ENCODE measurements at regions not wholly inside any gene's neighbourhood (a gene's known extent, or its start where the extent isn't known, plus 50 kb on each side); places are given as distances from the start of the nearest gene placed in this dataset.

DNA sequence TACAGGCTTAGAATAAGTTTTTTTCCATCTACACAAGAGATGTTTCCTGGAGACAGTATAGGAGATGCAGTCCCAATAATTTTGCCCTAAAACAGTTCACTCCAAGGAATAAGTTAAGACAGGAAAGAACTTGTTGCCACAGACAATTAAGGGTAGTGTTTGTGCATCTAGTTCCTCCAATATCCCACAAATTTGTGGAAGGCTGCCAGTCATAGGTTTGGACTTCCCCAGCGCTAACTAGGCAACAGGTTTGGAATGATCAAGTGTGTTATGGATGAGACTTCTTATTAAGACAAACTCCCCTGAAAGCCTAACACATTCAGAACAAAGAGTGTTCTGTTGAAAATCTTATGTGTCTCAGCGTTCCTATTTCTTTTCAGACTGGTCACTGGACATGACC is 611.0 kb downstream of the CCER1 start:
- Mint-ChIP-seq H3K27ac (no peak overlapping the region), H3K9me3 (no peaks in the 10 kb centered on the region), H3K4me1 (ENCODE audit: low read depth in 2 of 2) (no peaks in the 10 kb centered on the region), H3K4me3 (no peak overlapping the region), H3K36me3 (ENCODE audit: insufficient read depth) (no peaks in the 10 kb centered on the region), H3K27me3 (peaks cover 21 to 23% of the 10 kb centered on the region in 2 donors)
- DNase-seq (no peak), ATAC-seq (replicated peaks) (no peak)

DNA sequence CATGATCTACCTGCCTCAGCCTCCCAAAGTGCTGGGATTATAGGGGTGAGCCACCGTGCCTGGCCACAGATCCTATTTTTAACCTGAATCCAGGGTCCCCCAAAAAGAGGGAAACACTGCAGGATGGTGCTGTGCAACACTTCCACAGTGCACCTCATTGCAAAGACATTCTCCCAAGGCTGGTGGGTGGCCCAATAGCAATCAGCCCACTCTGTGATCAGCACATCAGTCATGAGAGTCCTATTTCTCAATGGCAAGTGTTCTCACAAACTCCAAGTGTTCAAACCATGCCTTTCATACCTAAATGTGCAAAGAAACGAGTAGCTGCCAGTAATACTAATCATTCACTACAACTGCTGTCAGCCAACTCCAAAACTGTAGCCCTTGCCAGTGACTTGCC is 612.9 kb downstream of the CCER1 start:
- Mint-ChIP-seq H3K9me3 (no peaks in the 10 kb centered on the region), H3K27ac (no peak overlapping the region), H3K27me3 (peaks cover 21 to 23% of the 10 kb centered on the region in 2 donors), H3K4me1 (ENCODE audit: low read depth in 2 of 2) (no peaks in the 10 kb centered on the region), H3K4me3 (no peak overlapping the region), H3K36me3 (ENCODE audit: insufficient read depth) (no peaks in the 10 kb centered on the region)
- ATAC-seq (replicated peaks) (no peak), DNase-seq (no peak)

DNA sequence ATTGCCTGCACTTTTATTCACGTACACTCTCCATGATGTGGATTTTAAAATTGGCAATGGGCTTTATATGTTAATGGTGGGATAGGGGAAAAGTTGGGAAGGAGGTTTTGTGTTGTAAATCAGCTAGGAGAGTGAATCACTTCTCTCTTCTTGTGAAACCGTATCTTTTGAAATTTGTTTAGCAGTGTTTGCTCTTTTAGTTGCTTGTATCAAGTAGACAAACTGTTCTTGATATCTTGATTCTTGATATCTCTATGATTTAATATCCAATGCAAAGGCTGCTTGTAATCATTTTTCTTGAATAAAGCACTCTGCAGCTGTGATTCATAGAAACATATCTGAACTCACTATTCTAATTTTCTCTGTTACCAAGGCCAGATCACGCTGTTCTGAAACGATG is 615.1 kb downstream of the CCER1 start:
- Mint-ChIP-seq H3K27ac (no peak overlapping the region), H3K4me1 (ENCODE audit: low read depth in 2 of 2) (no peaks in the 10 kb centered on the region), H3K9me3 (no peaks in the 10 kb centered on the region), H3K4me3 (no peak overlapping the region), H3K27me3 (peaks cover 15 to 23% of the 10 kb centered on the region in 2 donors), H3K36me3 (ENCODE audit: insufficient read depth) (no peaks in the 10 kb centered on the region)
- ATAC-seq (replicated peaks) (no peak), DNase-seq (no peak)

DNA sequence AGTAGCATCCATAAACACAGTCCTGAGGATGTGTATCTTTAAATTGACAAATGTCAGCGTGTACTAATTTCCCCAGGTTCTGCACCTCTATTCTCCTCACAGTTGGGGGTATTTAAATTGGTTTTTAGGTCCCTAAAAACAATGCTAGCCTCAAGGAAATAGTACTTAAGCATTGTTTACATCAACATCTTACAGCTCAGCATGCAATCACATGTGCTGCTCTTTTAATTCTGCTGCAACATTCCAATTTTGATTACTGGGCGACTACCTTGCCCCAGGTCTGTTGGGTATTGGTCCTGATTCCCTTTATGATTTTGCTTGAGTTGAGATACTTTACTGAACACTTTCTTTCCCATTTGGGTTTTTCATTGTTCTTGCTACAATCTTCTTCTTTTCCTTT is 616.6 kb downstream of the CCER1 start:
- Mint-ChIP-seq H3K27ac (no peak overlapping the region), H3K4me1 (ENCODE audit: low read depth in 2 of 2) (no peaks in the 10 kb centered on the region), H3K36me3 (ENCODE audit: insufficient read depth) (no peaks in the 10 kb centered on the region), H3K9me3 (no peaks in the 10 kb centered on the region), H3K4me3 (no peak overlapping the region), H3K27me3 (peaks cover 10 to 23% of the 10 kb centered on the region in 2 donors)
- DNase-seq (no peak), ATAC-seq (replicated peaks) (no peak)

DNA sequence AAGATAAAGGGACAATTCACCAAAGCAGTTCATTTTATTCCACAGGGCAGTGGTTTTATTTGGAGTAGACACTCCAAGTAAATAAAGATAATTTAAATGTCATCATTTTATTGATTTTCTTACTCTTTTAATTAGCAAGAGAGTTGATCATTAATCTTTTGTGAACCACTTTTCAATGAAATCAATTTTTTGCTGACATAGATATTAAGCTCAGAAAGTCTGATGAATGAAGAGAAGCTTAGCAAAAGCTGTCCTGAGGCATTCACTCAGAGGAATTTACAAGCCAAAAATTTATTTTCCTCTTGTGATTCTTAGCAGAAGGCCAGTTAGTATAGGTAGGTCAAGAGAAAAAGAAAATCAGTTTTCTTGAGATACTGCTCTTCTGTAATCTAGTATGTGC is 618.0 kb downstream of the CCER1 start:
- Mint-ChIP-seq H3K27ac (no peak overlapping the region), H3K36me3 (ENCODE audit: insufficient read depth) (no peaks in the 10 kb centered on the region), H3K4me1 (ENCODE audit: low read depth in 2 of 2) (no peaks in the 10 kb centered on the region), H3K27me3 (peaks cover 0 to 11% of the 10 kb centered on the region in 2 donors), H3K9me3 (no peaks in the 10 kb centered on the region), H3K4me3 (no peak overlapping the region)
- ATAC-seq (replicated peaks) (no peak), DNase-seq (no peak)

DNA sequence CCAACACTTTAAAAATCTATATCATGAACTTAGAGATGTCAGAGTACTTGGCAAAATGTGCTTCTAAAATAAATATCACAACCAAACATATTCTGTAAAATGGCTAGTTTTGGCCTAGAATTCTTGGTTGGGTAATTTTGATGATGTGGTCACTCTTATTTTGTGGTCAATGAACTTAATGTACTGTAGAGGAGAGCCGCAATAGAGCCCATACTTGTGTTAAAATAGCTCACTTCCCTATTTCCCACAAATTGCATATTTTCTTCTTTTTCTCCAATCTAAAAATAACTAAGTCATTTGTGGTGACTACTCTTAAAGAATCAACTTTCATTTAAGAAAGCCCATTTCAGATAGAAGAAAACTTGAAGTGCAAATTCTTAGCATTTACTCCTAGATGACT is 619.4 kb downstream of the CCER1 start:
- H3K4me3 Mint-ChIP-seq, result no peak overlapping the region
- no peak for ATAC-seq (replicated peaks)
- H3K27me3 Mint-ChIP-seq, result peaks cover 0 to 9% of the 10 kb centered on the region in 2 donors
- H3K36me3 Mint-ChIP-seq (ENCODE audit: insufficient read depth), result no peaks in the 10 kb centered on the region
- no peak for DNase-seq
- no peak overlapping the region for H3K27ac Mint-ChIP-seq
- H3K4me1 Mint-ChIP-seq (ENCODE audit: low read depth in 2 of 2), result no peaks in the 10 kb centered on the region
- no peaks in the 10 kb centered on the region for H3K9me3 Mint-ChIP-seq

DNA sequence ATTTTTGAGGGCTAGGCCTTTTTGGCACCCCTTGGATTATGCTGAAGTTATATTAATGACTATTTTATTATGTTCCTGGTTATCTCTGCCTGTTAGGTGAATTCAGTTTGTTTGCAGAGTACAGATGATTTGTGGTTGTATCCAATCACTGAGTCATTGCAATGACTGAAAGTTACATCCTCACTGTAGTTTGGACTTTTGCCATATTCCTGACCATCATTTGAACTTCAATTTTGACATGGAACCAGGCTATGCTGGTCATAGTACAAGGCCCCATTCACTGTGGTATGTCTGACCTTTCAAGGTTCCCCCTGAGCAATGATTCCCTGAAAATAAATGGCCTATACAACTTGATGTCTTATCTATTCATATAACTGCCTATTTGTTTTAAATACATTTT is 621.0 kb downstream of the CCER1 start:
- DNase-seq (no peak), ATAC-seq (replicated peaks) (no peak)
- H3K27ac Mint-ChIP-seq, result no peak overlapping the region
- H3K4me3 Mint-ChIP-seq, result no peak overlapping the region
- no peaks in the 10 kb centered on the region for H3K4me1 Mint-ChIP-seq (ENCODE audit: low read depth in 2 of 2)
- no peaks in the 10 kb centered on the region for H3K9me3 Mint-ChIP-seq
- H3K36me3 Mint-ChIP-seq (ENCODE audit: insufficient read depth), result no peaks in the 10 kb centered on the region
- H3K27me3 Mint-ChIP-seq, result no peaks in the 10 kb centered on the region

DNA sequence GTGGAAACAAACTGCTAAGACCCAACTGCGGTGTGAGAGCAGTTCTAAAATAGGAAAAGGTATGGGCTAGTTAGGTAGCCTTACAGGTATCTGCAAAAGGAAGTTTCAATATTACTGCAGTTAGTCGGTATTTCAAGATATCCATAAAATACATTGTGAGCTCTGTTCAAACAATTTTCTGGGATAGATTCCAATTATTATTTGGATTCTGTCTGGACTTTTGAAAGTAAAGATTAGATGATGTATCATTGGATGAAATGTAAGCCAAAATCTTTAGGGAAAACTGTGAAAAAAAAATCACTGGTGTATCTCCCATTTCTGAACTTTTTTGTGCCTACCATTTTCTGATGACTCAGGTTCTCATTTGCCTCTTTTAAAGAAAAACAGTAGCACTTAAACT is 621.6 kb downstream of the CCER1 start:
- no peaks in the 10 kb centered on the region for H3K4me1 Mint-ChIP-seq (ENCODE audit: low read depth in 2 of 2)
- H3K36me3 Mint-ChIP-seq (ENCODE audit: insufficient read depth), result no peaks in the 10 kb centered on the region
- ATAC-seq (replicated peaks) (no peak), DNase-seq (no peak)
- H3K27ac Mint-ChIP-seq, result no peak overlapping the region
- H3K4me3 Mint-ChIP-seq, result no peak overlapping the region
- H3K27me3 Mint-ChIP-seq, result no peaks in the 10 kb centered on the region
- no peaks in the 10 kb centered on the region for H3K9me3 Mint-ChIP-seq

DNA sequence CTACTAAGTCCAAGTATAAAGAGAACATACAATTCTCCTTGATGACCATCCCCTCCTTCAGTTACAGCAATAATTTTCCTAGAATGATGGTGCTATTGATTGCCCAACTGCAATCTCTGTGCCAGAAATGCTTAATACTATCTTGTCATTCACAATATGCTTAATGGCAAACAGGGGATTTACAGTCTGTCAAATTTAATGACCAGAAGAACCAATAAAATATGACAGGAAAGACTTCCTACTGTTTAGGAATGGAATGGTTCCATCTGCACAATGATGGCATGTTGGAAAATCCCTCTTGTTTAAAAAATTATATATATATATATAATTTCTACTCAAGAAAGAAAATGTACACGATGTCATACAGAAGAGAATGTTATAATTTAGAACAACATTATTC is 623.2 kb downstream of the CCER1 start:
- H3K4me3 Mint-ChIP-seq, result no peak overlapping the region
- no peak for DNase-seq

DNA sequence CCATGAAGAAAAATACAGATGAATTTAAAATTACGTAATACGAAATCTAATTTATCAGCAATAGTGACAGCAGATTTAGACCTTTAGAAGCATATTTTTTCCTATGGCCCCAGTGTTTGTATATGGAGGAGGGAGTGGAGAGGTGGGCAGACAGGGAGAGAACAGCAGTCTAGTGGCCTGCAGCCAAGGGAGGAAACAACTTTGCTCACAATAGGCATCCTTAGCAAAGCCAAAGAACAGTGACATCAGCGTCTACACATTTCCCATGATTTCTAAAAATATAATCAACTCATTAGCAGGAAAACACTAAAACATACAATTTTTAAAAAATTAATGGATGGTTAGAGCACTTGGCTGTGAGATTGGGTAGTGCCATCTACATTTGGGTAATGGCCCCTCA is 622.6 kb upstream of the ATP2B1 start:
- Mint-ChIP-seq H3K4me1 (ENCODE audit: low read depth in 2 of 2) (no peaks in the 10 kb centered on the region), H3K36me3 (ENCODE audit: insufficient read depth) (no peaks in the 10 kb centered on the region), H3K27ac (no peak overlapping the region), H3K27me3 (no peaks in the 10 kb centered on the region), H3K9me3 (no peaks in the 10 kb centered on the region), H3K4me3 (no peak overlapping the region)
- DNase-seq (no peak), ATAC-seq (replicated peaks) (no peak)

More for the DNA sequence above, 623.2 kb downstream of the CCER1 start:
- Mint-ChIP-seq H3K36me3 (ENCODE audit: insufficient read depth) (no peaks in the 10 kb centered on the region), H3K27me3 (no peaks in the 10 kb centered on the region), H3K4me1 (ENCODE audit: low read depth in 2 of 2) (no peaks in the 10 kb centered on the region), H3K9me3 (no peaks in the 10 kb centered on the region), H3K27ac (no peak overlapping the region)
- ATAC-seq (replicated peaks), result no peak

DNA sequence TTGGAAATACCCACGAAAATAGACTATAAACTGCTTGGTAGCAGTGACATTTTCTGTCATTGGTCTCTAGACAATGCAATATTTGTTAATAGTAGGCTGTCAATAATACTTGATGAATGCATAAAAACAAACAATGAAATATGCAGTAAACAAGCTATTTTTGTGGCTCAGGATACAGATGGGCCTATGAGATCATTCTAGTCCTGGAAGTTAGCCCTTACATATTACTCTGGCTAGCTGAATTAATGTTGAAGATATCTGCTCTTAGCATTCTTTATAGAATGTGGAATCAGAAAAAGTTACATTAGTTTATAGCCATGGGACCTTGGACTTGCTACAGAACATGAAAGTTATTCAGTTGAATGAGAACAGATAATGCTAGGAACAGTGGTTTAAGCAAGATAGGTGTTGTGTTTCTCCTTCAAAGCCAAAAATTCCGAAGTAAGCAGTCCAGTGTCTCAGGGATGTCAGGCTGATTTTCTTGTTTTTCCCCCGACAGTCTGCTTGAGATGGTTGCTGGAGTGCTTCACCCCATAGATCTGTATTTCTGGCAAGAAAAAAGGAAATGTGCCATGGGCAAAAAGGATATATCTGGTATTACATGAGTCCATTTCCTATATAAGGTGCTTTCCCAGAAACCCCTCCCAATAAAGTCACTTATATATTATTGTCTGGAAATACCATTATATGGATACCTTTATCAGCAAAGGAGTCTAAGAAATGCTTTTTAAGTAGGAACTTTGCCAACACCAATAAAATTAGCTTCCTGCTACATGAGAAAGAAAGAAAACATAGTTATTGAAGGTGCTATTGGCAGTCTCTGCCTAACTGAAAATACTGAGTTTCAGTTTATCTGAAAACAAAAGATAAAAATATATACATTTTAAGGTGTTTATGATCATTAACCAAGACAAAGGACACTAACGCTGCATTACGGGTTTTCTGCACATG is 619.4 kb upstream of the ATP2B1 start:
- DNase-seq (no peak), ATAC-seq (replicated peaks) (no peak)
- no peaks in the 10 kb centered on the region for H3K27me3 Mint-ChIP-seq
- H3K4me3 Mint-ChIP-seq, result no peak overlapping the region
- H3K36me3 Mint-ChIP-seq (ENCODE audit: insufficient read depth), result no peaks in the 10 kb centered on the region
- no peak overlapping the region for H3K27ac Mint-ChIP-seq
- no peaks in the 10 kb centered on the region for H3K9me3 Mint-ChIP-seq
- no peaks in the 10 kb centered on the region for H3K4me1 Mint-ChIP-seq (ENCODE audit: low read depth in 2 of 2)

DNA sequence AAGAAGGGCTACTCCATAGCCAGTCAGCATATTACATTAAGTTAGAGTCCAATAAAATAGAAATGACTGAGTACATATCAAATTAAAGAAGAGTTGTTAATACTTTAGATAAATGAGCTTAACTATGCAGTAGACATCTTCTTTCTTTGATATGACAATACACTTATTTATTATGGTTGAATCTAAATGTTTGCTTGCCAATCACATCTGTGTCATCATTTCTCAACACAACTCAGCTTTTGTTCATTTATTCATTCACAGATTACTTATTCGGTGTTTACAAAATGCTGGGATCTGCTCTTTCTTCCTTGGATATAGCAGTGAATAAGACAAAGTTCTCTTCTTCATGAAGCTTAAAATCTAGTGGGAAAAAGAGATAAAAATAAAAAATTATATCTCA is 614.6 kb upstream of the ATP2B1 start:
- Mint-ChIP-seq H3K9me3 (no peaks in the 10 kb centered on the region), H3K4me3 (no peak overlapping the region), H3K27ac (no peak overlapping the region), H3K4me1 (ENCODE audit: low read depth in 2 of 2) (no peaks in the 10 kb centered on the region), H3K36me3 (ENCODE audit: insufficient read depth) (no peaks in the 10 kb centered on the region), H3K27me3 (no peaks in the 10 kb centered on the region)
- no peak for ATAC-seq (replicated peaks)
- no peak for DNase-seq

DNA sequence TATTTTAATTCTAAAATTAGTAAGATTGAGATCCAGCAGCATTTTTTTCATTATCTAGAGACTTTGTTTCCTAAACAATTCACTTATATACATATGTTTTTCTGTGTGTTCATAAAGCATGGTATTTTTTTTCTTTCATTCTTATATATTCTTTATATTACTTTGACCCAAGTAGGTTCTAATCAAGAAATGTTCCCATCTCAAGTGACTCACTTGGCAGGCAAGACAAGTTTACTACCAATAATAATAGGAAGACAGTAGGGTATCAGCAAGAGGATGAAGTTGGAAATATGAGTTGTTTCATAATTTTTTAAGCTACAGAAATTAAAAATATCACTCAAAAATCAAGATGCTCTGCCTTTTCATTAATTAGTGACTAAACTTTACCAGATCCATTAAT is 613.4 kb upstream of the ATP2B1 start:
- H3K36me3 Mint-ChIP-seq (ENCODE audit: insufficient read depth), result no peaks in the 10 kb centered on the region
- no peaks in the 10 kb centered on the region for H3K4me1 Mint-ChIP-seq (ENCODE audit: low read depth in 2 of 2)
- no peak for ATAC-seq (replicated peaks)
- no peak for DNase-seq
- no peaks in the 10 kb centered on the region for H3K9me3 Mint-ChIP-seq
- no peak overlapping the region for H3K27ac Mint-ChIP-seq
- H3K27me3 Mint-ChIP-seq, result peaks cover 0 to 6% of the 10 kb centered on the region in 2 donors
- H3K4me3 Mint-ChIP-seq, result no peak overlapping the region

DNA sequence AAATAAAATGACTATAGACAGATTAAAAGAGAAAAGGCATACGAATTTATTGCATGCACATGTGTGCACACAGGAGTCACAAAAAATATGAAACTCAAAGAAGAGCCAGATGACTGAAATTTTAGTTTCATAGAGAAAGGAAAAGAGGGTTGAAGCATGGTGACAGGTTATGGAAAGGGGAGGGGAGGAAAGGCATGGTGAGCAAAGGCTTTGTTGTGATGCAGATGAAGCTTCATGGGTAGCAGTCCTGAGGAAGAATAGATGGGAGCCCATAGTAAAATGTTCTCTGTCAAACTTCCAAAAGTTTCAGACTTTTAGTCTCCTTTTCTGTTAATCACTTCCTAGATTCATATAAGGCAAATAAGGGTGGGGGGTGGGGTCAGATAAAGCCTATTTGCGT is 612.7 kb upstream of the ATP2B1 start:
- ATAC-seq (replicated peaks), result no peak
- Mint-ChIP-seq H3K4me1 (ENCODE audit: low read depth in 2 of 2) (no peaks in the 10 kb centered on the region), H3K4me3 (no peak overlapping the region), H3K36me3 (ENCODE audit: insufficient read depth) (no peaks in the 10 kb centered on the region), H3K27me3 (peaks cover 0 to 6% of the 10 kb centered on the region in 2 donors), H3K9me3 (no peaks in the 10 kb centered on the region), H3K27ac (no peak overlapping the region)
- no peak for DNase-seq
